Endodermal cell (in vitro differentiated cells): ENCODE measurements at regions not wholly inside any gene's neighbourhood (a gene's known extent, or its start where the extent isn't known, plus 50 kb on each side); places are given as distances from the start of the nearest gene placed in this dataset.

ENCODE experiments used
- DNase-seq: peaks from one replicate; pipeline ENCODE4 v3.0.0-alpha.2; 2017
- H3K27ac ChIP-seq: 2 replicates; pipeline ENCODE4 v1.5.1; 2013; ENCODE audit warnings: mild to moderate bottlenecking, low read depth, low read length, moderate library complexity
- H3K27me3 ChIP-seq: 2 replicates; pipeline ENCODE4 v1.6.1; 2013; ENCODE audit warnings: mild to moderate bottlenecking, low read length, moderate library complexity; ENCODE audit not compliant: insufficient read depth, control insufficient read depth, poor library complexity, severe bottlenecking
- H3K36me3 ChIP-seq: 2 replicates; pipeline ENCODE4 v1.7.0; 2013; ENCODE audit warnings: mild to moderate bottlenecking, low read length, moderate library complexity; ENCODE audit not compliant: control insufficient read depth, insufficient read depth
- H3K4me1 ChIP-seq: one replicate; pipeline ENCODE4 v1.7.0; 2013; ENCODE audit warnings: low read length; ENCODE audit not compliant: control insufficient read depth, insufficient read depth
- H3K4me3 ChIP-seq: 2 replicates; pipeline ENCODE4 v1.5.1; 2013; ENCODE audit warnings: mild to moderate bottlenecking, low read length, moderate library complexity
- H3K9ac ChIP-seq: 2 replicates; pipeline ENCODE4 v1.6.1; 2013; ENCODE audit warnings: mild to moderate bottlenecking, low read length, moderate library complexity; ENCODE audit not compliant: poor library complexity, severe bottlenecking; ENCODE audit errors: extremely low read depth
- H3K9me3 ChIP-seq: 2 replicates; pipeline ENCODE4 v1.6.1; 2013; ENCODE audit warnings: mild to moderate bottlenecking, low read length, moderate library complexity; ENCODE audit not compliant: control insufficient read depth
- H3K27ac Mint-ChIP-seq: 2 replicates; pipeline ENCODE4 v1.8.0; 2020; ENCODE audit warnings: mixed read lengths
- H3K27me3 Mint-ChIP-seq: 2 replicates; pipeline ENCODE4 v1.8.0; 2021; ENCODE audit warnings: mild to moderate bottlenecking, mixed read lengths; ENCODE audit not compliant: insufficient read depth
- H3K36me3 Mint-ChIP-seq: 2 replicates; pipeline ENCODE4 v1.8.0; 2020; ENCODE audit warnings: low read depth, mixed read lengths
- H3K4me1 Mint-ChIP-seq: 2 replicates; pipeline ENCODE4 v1.8.0; 2020; ENCODE audit warnings: mixed read lengths
- H3K4me3 Mint-ChIP-seq: 2 replicates; pipeline ENCODE4 v1.8.0; 2020; ENCODE audit warnings: mild to moderate bottlenecking, moderate library complexity, mixed read lengths
- H3K9me3 Mint-ChIP-seq: 2 replicates; pipeline ENCODE4 v1.8.0; 2020; ENCODE audit warnings: mild to moderate bottlenecking, mixed read lengths
- WGBS, 2 experiments: methylation state at CpG; one replicate each; pipeline versions ENCODE4 v1.1.5 to v1.1.7; 2013; ENCODE audit warnings: missing lambda C conversion rate in 2 of 2, mixed read lengths in 1 of 2; ENCODE audit not compliant: insufficient coverage in 1 of 2, insufficient read length in 1 of 2; 5-methylcytosine and 5-hydroxymethylcytosine counted together
- TF ChIP-seq, protein P1 (sequence below): fragments of 200-600 bp; sonication (generic); conservative IDR thresholded peaks from 2 replicates; pipeline ENCODE4 v1.5.0; 2021; ENCODE audit warnings: antibody characterized with exemption, mild to moderate bottlenecking

DNA sequence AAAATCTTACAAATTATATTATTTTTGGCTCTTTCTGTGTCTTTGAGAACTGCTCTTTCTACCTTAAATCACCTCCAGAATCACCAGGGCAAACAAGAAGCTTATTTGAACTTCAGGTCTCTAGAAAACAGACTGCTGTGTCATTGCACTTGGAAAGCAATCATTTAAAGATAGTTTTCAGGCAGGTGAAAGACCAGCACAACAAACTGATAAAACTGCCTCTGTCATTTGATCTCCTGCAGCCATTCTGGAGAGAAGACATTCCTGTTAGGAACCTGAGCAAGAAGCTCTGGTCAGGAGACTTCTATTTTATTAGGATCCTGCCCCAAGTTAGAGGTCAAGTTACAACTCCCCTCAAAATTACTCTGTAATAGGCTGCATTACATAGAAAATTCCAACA, 50.7 kb upstream of the AP4E1 start:
- H3K9me3 Mint-ChIP-seq = no peaks in the 10 kb centered on the region
- no peak overlapping the region for H3K27ac ChIP-seq
- H3K27ac Mint-ChIP-seq = peak overlapping the region; percentile 77
- no peaks in the 10 kb centered on the region for H3K36me3 ChIP-seq
- no peak for DNase-seq
- H3K27me3 Mint-ChIP-seq = no peaks in the 10 kb centered on the region
- H3K4me1 ChIP-seq = peaks cover 7% of the 10 kb centered on the region
- H3K9me3 ChIP-seq = no peaks in the 10 kb centered on the region
- H3K27me3 ChIP-seq = no peaks in the 10 kb centered on the region
- no peak overlapping the region for H3K9ac ChIP-seq
- TF ChIP-seq, protein P1, sequence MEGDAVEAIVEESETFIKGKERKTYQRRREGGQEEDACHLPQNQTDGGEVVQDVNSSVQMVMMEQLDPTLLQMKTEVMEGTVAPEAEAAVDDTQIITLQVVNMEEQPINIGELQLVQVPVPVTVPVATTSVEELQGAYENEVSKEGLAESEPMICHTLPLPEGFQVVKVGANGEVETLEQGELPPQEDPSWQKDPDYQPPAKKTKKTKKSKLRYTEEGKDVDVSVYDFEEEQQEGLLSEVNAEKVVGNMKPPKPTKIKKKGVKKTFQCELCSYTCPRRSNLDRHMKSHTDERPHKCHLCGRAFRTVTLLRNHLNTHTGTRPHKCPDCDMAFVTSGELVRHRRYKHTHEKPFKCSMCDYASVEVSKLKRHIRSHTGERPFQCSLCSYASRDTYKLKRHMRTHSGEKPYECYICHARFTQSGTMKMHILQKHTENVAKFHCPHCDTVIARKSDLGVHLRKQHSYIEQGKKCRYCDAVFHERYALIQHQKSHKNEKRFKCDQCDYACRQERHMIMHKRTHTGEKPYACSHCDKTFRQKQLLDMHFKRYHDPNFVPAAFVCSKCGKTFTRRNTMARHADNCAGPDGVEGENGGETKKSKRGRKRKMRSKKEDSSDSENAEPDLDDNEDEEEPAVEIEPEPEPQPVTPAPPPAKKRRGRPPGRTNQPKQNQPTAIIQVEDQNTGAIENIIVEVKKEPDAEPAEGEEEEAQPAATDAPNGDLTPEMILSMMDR = no peak
- H3K36me3 Mint-ChIP-seq = no peaks in the 10 kb centered on the region
- H3K4me3 Mint-ChIP-seq = no peak overlapping the region
- H3K4me1 Mint-ChIP-seq = peaks cover 16% of the 10 kb centered on the region
- H3K4me3 ChIP-seq = peak overlapping the region; percentile 14

DNA sequence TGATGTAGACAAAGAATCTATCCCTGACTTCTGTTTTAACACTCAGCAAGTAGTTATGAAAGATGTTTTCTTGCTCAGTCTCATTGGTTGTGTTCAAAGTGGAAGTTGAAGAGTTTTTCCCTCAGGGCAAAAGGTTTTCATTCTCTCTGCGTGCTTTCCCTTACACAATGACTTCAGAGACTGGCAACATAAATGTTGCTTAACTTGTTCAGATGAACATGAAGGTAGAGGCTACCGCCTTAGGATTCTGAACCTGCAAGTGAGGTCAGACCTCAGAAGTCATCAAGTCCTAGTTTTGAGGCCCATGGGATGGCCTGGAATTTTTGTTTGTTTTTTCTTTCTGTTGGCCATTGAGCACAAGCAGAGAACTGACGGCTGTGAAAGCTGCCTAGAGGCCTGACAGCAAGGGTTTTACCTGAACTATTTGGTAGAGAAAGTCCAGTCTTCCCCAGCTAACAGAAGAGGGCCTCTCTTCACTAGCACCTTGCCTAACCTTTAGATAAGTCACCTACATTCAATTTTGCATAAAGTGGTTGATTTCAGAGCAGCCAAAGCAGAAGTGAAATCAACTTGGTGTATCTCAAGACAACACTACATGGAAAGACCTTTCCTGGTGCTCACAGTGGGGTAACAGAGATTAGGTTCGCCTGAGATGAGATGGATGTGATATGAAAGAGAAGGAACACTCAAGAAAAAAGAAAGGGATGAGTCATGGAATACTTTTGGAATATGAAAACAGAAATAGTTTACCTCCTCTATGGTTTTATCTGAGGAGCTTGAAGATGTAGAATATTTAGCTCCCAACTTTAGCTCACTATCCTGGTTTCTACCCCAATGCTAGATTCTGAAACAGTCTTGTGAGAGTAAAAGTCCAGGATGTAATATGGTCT, 53.6 kb upstream of the AP4E1 start:
- Histone ChIP-seq H3K27ac (no peak overlapping the region), H3K4me3 (no peak overlapping the region), H3K9ac (no peak overlapping the region), H3K36me3 (no peaks in the 10 kb centered on the region), H3K27me3 (no peaks in the 10 kb centered on the region), H3K4me1 (peaks cover 7% of the 10 kb centered on the region), H3K9me3 (peaks cover 6% of the 10 kb centered on the region)
- Mint-ChIP-seq H3K9me3 (peaks cover 4% of the 10 kb centered on the region), H3K27ac (no peak overlapping the region), H3K4me1 (peaks cover 16% of the 10 kb centered on the region), H3K36me3 (no peaks in the 10 kb centered on the region), H3K27me3 (no peaks in the 10 kb centered on the region), H3K4me3 (no peak overlapping the region)
- WGBS, 2 experiments = 79 to 86% methylated on average over 4 of the region's 4 CpGs
- no peak for DNase-seq
- TF ChIP-seq, protein P1 = no peak

DNA sequence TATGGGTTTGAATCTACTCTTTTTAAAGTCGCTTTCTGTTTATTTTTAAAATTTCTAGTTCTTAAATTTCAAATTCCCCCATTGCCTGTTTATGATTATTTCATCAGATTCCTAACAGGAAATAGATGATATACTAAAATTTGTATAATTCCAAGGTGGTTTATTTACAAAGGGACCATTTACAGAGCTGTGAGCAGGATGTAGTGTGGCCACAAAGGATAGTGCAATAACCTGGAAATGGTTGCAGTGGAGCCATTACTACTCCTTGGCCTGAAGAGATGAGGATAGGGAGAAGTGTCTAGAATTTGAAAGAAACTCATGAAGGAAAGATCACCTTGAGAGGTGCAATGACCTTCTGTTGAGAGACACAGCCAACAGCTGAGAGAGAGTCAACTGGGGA, 58.5 kb upstream of the AP4E1 start:
- Histone ChIP-seq H3K27me3 (no peaks in the 10 kb centered on the region), H3K4me1 (peaks cover 3% of the 10 kb centered on the region), H3K9ac (no peak overlapping the region), H3K4me3 (no peak overlapping the region), H3K9me3 (peaks cover 6% of the 10 kb centered on the region), H3K27ac (no peak overlapping the region), H3K36me3 (no peaks in the 10 kb centered on the region)
- Mint-ChIP-seq H3K9me3 (peaks cover 4% of the 10 kb centered on the region), H3K27me3 (peaks cover 2% of the 10 kb centered on the region), H3K27ac (no peak overlapping the region), H3K36me3 (no peaks in the 10 kb centered on the region), H3K4me1 (peaks cover 6% of the 10 kb centered on the region), H3K4me3 (no peak overlapping the region)
- no CpG with 5 or more reads among the region's 1 CpG for WGBS, 2 experiments
- DNase-seq = no peak
- TF ChIP-seq, protein P1 = no peak
